Urinary bladder (tissue), 3 donors: ENCODE measurements at regions not wholly inside any gene's neighbourhood (a gene's known extent, or its start where the extent isn't known, plus 50 kb on each side); places are given as distances from the start of the nearest gene placed in this dataset.

Experiments used
- DNase-seq: peaks from one replicate; pipeline ENCODE4 v3.0.0-alpha.2; 2015; ENCODE audit errors: extremely low spot score
- H3K27ac ChIP-seq: one replicate; pipeline ENCODE4 v1.5.1; 2013; ENCODE audit warnings: low read depth, mild to moderate bottlenecking, moderate library complexity
- H3K36me3 ChIP-seq: one replicate; pipeline ENCODE4 v1.6.1; 2013; ENCODE audit warnings: mild to moderate bottlenecking, moderate library complexity; ENCODE audit not compliant: insufficient read depth
- H3K4me1 ChIP-seq: one replicate; pipeline ENCODE4 v1.6.1; 2013; ENCODE audit warnings: mild to moderate bottlenecking, moderate library complexity; ENCODE audit not compliant: insufficient read depth
- H3K4me3 ChIP-seq: one replicate; pipeline ENCODE4 v1.5.1; 2013; ENCODE audit warnings: low read depth, low read length
- WGBS: extraction: QIAGEN DNeasy Blood & Tissue Kit; methylation state at CpG from one replicate; pipeline ENCODE4 v1.1.7; 2013; 5-methylcytosine and 5-hydroxymethylcytosine counted together
- donor health status: healthy with polysubstance abuse.
- donor health status: healthy.

DNA sequence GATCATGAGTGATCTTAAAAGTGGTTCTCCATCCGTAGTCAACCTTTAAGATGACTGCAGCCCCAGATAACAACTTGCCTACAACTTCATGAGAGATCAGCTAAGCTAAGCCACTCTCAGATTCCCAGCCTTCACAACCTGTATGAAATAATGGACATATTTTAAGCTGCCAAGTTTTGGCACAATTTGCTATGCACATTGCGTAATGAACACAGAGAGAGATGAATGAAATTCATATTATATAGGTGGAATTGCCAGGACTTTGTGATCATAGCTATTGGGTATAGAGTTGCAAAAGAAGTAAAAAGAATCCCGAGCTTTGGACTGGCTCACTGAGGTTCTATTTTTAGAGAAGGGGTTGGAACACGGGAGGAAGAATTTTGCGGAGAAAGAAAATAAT lies 59.1 kb upstream of the EGLN3 start:
- DNase-seq: no peak
- no peaks in the 10 kb centered on the region for H3K4me1 ChIP-seq
- H3K4me3 ChIP-seq: no peak overlapping the region
- H3K27ac ChIP-seq: no peak overlapping the region
- H3K36me3 ChIP-seq: no peaks in the 10 kb centered on the region
- 96% methylated on average over 5 of the region's 5 CpGs for WGBS

- DNase-seq: no peak
- WGBS: 94% methylated on average over 3 of the region's 3 CpGs
- no peak overlapping the region for H3K4me3 ChIP-seq
- H3K36me3 ChIP-seq: no peaks in the 10 kb centered on the region
- H3K27ac ChIP-seq: no peak overlapping the region
- peaks cover 2% of the 10 kb centered on the region for H3K4me1 ChIP-seq
These were observed 57.0 kb upstream of the EGLN3 start for GRCh38 chr14:34007902-34008301.

DNA sequence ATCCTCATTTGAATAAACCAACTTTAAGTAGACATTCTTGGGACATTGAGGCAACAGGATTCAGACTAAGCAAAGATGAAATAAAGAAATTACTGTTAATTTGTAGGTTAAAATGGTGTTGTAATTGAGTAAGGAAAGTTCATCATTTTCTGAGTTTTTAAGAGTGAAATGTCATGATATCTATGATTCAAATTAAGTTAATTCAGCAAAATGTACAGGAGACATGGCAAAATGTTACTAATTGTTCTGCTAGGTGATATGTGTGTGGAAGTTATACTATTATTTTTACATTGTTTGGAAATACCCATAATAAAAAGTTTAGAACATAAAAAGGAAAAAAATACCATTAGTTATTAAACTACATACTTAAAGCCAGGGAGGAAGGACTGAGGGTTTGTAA lies 55.0 kb upstream of the EGLN3 start:
- no peak for DNase-seq
- Histone ChIP-seq H3K4me3 (no peak overlapping the region), H3K36me3 (no peaks in the 10 kb centered on the region), H3K4me1 (peaks cover 2% of the 10 kb centered on the region), H3K27ac (no peak overlapping the region)

GRCh38 chr14:34004881-34005280 lies 54.0 kb upstream of the EGLN3 start:
- no peak overlapping the region for H3K27ac ChIP-seq
- no peak for DNase-seq
- H3K4me3 ChIP-seq: no peak overlapping the region
- WGBS: 80% methylated on average over 3 of the region's 3 CpGs
- no peaks in the 10 kb centered on the region for H3K36me3 ChIP-seq
- peaks cover 2% of the 10 kb centered on the region for H3K4me1 ChIP-seq

DNA sequence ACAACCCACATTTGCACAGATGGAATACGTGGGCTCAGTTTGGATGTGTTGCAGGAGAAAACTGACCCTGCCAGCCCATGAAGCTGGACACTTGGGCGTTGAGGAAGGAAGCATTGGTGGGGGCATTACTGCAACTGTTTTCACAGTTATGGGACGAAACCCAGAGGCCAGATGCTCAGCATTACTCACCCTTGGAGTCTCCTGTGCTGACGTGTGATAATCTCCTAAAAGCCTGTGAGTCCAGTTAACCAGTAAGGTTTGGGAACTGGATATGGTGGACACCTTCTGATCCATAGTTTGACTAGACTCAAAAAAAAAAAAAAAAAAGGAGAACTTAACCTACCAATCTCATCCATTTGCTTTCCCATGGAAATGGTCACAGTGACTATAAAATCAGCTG lies 52.8 kb upstream of the EGLN3 start:
- Histone ChIP-seq H3K4me3 (no peak overlapping the region), H3K36me3 (no peaks in the 10 kb centered on the region), H3K4me1 (peaks cover 2% of the 10 kb centered on the region), H3K27ac (no peak overlapping the region)
- DNase-seq: no peak
- 33% methylated on average over 4 of the region's 4 CpGs for WGBS

DNA sequence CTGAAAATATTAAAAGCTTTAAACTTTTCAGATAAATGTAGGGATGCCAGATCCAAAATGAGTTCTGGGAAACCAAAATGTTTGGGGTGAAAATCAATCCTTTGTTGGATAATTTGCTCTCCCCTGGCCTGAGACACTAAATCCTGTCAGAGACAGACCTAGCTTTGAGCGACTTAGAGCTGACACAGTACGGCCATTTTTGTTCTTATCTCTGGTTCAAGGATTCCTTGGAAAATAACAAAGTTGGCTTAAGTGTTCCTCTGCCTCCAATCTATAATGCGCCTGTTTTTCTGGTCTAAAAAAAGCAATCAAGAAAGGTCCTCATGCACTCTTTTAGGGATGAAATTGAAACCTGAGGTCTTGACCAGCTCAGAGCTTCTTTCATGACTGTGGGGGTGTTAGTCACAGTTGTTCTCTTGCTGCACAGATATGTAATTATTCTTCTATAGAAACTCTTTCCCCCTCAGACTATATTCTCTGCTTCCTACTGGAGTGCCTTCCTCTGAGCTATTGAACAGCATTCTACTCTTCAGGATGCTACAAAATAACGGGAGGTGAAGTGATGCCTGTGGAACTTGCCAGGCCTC lies 52.3 kb upstream of the EGLN3 start:
- Histone ChIP-seq H3K4me3 (no peak overlapping the region), H3K36me3 (no peaks in the 10 kb centered on the region), H3K27ac (no peak overlapping the region), H3K4me1 (peaks cover 2% of the 10 kb centered on the region)
- WGBS: 38% methylated on average over 4 of the region's 4 CpGs
- DNase-seq: no peak
